GOT3 (cell line): ENCODE measurements at regions not wholly inside any gene's neighbourhood (a gene's known extent, or its start where the extent isn't known, plus 50 kb on each side); places are given as distances from the start of the nearest gene placed in this dataset.
"Not testable (repeated sequence)": the region's sequence is repeated elsewhere in the genome, so short reads cannot be mapped to it uniquely, and the experiment has no call there.

ENCODE experiments used
- DNase-seq: peaks from one replicate; lab custom pipeline; 2025; ENCODE audit warnings: mixed read lengths; lab: John Stamatoyannopoulos, UW

GRCh38 chrX:39674490-39675161 lies 423.1 kb downstream of the BCOR start:
- no peak for DNase-seq

GRCh38 chrX:39675162-39675553 lies 422.6 kb downstream of the BCOR start:
- no peak for DNase-seq

GRCh38 chrX:39675619-39676018 lies 422.1 kb downstream of the BCOR start:
- peak; percentile 44 for DNase-seq

- DNase-seq = no peak
Observed at GRCh38 chrX:39676434-39676833, 421.3 kb downstream of the BCOR start.

- no peak for DNase-seq
Observed at GRCh38 chrX:39677585-39677977, 420.2 kb downstream of the BCOR start.

DNA sequence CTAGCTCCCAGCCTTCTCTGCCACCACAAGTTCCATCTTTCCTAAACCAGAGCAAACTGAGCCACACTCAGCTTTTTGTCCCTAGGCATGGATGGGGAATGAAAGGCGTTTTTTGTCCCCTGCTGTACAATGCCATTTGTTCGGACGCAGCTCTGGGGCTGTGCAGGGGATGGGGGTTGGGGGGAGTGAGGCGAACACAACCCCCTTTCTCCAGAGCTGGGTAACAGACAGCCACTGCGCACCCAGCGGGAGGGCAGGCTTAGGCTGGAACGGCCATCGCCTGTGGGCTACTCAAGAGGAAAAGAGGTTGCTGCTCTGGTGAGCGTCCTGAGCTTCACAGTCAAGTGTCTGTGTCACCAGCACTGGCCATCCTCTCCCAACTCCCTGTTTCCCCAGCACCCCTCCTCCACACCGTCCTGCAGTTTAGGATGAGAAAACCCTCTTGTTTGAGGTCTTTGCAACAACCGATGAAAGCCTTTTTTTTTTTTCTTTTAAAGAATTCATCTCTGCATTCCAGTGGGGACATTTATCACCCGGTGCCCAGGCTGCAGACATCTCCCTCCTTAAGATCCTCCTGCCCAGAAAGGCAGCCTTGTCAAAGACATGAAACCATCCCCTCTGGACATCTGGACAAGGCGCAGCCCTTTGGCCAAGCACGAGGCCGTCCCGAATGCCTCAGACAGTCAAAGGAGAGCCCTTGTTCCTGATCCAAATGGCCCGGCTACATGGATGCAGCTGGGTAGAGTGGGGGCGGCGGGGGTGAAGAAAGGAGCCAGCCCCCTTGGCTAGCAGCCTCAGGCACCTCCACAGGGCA lies 419.6 kb downstream of the BCOR start:
- no peak for DNase-seq

DNA sequence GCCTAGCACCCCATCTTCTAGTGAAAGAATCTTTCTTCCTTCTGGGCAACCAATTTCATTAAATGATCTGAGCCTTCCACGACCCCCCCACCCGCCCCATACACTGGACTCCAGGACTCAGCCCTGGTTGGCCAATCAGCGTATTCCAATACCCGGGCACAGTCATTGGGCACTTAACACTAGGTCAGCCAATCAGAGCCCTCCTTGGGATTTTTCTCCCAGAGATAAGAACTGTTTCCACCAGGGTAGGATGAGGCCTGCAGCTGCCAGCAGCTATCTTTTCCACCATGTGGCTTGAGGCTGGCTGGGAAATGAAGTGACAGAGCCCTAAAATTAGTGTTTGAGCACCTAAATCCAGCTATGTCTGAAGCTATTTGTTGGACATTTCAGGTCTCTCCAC lies 418.8 kb downstream of the BCOR start:
- DNase-seq = no peak

DNA sequence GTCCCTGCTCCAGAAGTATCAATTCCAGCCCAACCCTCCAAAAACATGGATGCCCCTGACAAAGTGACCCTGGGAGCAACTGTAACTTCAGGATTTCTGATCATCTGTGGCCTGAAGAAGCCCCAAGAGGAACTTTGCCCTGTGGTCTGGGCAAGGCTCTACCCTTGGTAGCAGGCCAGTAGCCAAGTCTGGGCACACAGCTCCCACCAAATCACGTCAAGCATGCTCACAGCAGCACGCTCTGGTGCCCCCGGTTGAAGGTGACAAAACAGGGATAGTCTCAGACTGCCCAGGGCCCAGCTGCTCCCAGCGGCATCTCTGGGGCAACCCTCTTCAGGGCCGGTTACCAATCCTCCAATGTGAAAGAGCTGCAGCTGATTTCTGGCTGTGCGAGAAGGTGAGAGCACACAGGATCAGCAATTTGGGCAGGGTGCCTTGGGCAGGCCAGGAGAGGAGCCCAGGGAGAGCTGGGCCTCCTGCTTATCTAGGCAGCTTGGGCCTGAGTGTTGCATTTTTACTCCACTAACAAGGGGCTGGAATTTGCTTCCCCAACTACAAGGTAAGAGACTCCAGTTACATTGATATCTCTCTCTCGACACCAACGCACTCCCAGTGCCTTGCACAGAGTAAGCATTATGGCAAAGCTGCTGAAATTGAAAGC lies 418.1 kb downstream of the BCOR start:
- no peak for DNase-seq

DNA sequence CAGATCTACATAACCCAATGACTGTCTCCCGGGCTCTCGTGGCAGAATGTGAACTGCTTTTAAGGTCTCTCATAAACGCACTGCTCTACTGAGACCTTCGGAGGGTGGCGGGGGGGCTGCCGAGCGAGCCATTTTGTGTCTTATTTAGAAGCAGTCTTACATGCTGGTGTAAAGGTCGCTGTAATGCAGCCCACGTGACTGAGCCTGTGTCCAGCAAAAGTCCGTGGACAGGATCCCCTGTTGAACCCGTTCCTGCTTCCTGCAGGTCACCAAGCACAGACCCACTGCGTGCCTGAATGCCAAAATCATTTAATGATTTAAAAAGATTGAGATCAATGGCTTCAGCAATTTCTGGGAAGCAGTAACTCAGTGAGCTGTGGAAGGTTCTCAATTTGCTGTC lies 415.9 kb downstream of the BCOR start:
- DNase-seq = no peak

DNA sequence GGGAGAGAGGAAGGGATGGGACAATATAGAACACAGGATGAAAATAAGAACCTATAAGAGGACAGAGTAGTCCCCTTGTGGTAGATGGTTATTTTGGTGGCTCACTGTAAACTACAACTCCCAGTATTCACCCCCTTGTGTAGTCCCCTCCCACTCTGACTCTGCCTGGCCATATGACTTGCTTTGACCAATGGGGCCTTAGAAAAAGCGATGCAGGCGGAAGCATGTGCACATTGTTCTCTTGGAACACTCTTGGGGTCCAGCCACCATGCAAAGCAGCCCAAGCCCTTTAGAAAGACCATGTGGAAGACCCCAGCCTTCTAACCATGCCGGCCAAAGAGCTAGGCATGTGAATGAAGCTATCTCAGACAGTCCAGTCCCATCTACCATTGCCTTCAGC lies 415.0 kb downstream of the BCOR start:
- DNase-seq = no peak

GRCh38 chrX:39688219-39688575 lies 409.6 kb downstream of the BCOR start:
- DNase-seq = no peak

DNA sequence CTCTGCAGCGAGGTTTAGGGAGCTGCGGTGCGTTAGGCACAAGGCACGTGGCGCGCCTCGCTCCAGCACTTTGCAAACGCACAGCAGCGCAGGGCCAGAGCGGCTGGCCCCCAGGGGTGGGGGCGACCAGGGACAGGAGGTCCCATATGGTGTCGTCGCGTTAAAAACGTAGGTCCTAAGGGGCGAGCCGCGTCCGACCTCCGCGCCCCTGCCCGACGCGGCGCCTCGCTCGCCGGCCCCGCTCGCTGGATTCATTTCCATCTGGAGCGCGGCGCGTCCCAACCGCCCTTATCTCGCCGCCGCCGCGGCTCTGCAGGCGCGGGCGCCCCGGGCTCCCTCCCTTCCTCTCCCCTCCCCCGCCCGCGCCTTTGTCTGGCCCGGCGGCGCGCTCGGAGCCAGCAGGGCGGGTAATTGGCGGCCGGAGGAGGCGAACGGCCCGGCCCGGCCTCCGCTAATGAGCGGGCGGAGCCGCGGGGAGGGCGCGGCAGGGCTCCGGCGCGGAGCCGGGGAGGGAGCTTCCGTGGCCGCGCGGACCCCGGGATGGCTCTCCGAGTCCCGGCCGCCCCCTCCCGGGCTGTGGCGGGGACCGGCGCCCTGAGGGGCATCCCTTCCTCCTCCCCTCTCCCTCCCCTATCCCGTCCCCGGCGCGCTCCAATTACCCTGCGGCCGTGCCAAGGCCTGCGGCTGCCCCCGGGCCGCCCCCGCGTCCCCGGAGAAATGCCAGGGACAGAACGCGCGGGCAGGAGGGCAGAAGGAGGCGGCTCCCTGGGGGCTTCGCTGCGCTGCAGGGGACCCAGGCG lies 409.0 kb downstream of the BCOR start:
- DNase-seq = peak; percentile 43

GRCh38 chrX:39689376-39690104 lies 408.2 kb downstream of the BCOR start:
- no peak for DNase-seq

DNA sequence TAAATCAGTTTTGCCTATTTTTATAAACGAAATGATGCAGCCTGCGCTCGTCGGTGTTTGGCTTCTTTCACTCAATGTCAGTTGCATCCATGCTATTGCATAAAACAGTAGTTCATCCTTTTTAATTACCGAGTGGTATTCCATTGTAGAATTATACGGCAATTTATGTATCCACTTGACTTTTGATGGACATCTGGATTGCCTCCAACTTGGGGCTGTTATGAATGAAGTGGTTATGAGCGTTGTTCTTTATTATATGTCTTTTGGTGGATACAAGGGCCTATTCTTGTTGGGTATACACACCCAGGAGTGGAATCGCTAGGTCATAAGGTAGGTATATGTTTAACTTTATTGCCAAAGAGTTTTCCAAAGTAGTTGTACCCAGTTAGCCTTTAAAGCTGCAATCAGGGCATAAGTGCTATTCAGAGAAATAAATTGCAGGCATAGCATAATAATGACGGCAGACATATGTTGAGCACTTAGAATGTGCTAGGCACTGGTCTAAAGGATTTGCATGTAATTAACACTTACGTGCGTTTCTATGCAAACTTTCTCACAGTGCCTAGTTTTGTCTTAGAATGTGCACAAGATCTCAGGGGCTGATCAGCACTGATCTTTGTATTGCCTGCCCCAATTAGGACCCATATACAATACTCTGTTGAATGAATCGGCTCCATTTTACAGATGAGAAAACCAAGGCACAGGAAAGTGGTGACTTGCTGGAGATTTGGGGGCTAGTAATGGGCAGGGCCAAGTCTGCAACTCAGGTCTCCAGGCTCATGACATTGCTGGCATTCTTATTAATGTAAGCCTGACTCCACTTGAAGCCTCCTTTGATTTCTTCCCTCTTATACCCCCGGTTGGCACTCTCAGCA lies 407.0 kb downstream of the BCOR start:
- no peak for DNase-seq

GRCh38 chrX:39691724-39692123 lies 406.0 kb downstream of the BCOR start:
- DNase-seq = no peak

DNA sequence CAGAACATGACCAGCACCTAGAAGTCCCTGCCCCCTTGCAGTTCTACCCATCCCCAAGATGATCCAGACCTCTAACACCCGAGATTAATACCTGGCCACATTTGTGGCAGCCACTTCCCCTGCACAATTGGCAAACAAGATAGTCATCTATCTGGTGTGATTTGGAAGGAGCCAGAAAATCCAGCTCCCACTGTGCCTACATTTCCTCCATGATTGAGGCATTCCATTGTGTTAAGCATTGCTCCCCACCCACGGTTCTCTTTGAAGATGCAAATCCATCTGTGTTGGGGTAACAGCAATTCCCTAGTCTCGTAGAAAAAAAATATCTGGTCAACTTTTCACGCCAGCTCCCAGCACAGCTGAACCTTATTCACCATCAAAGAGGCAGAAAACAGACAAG lies 405.0 kb downstream of the BCOR start:
- no peak for DNase-seq

GRCh38 chrX:39693298-39693697 lies 404.5 kb downstream of the BCOR start:
- DNase-seq = no peak

GRCh38 chrX:39702636-39703035 lies 395.1 kb downstream of the BCOR start:
- not testable (repeated sequence) for DNase-seq

- DNase-seq = no peak
Observed at GRCh38 chrX:39703307-39703706, 394.5 kb downstream of the BCOR start.

GRCh38 chrX:39704590-39704989 lies 393.2 kb downstream of the BCOR start:
- no peak for DNase-seq

DNA sequence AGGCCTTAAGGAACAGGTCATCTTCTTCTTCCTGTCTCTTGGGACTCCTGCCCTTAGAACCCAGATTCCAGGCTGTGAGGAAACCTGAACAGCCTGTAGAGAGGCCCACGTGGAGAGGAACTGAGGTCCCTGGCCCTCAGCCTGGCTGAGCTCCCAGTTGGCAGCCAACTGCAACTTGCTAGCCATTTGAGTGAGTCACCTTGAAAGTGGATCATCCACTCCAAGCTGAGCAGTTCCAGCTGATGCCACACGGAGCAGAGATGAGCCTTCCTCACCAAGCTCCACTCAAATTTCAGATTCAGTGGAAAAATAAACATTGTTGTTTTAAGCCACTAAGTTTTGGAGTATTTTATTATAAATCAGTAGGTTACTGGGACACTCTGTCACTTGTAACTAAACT lies 392.5 kb downstream of the BCOR start:
- DNase-seq = no peak
